Fibroblast of mammary gland (primary cell): ENCODE measurements at regions not wholly inside any gene's neighbourhood (a gene's known extent, or its start where the extent isn't known, plus 50 kb on each side); places are given as distances from the start of the nearest gene placed in this dataset.
"Not testable (repeated sequence)": the region's sequence is repeated elsewhere in the genome, so short reads cannot be mapped to it uniquely, and the experiment has no call there.

ENCODE experiments used
- DNase-seq: peaks from one replicate; pipeline ENCODE4 v3.0.0-alpha.2; 2010; ENCODE audit warnings: low read depth
- H3K4me3 ChIP-seq: 2 replicates; pipeline ENCODE4 v1.5.1; 2011; ENCODE audit warnings: low read depth, mild to moderate bottlenecking, low read length, moderate library complexity; ENCODE audit not compliant: control insufficient read depth
- CTCF ChIP-seq: conservative IDR thresholded peaks from 2 replicates; pipeline ENCODE4 v1.5.1; 2011; ENCODE audit warnings: low read depth, low read length, inconsistent platforms; ENCODE audit not compliant: control insufficient read depth, insufficient read depth

GRCh38 chr2:144747571-144747970, 227.7 kb upstream of the ZEB2 start:
- no peak overlapping the region for H3K4me3 ChIP-seq
- no peak for DNase-seq
- TF ChIP-seq CTCF = no peak

GRCh38 chr2:144745424-144745823, 225.5 kb upstream of the ZEB2 start:
- H3K4me3 ChIP-seq = no peak overlapping the region
- no peak for DNase-seq
- no peak for TF ChIP-seq CTCF

- H3K4me3 ChIP-seq = no peak overlapping the region
- DNase-seq = no peak
- TF ChIP-seq CTCF = no peak
These were observed 218.8 kb upstream of the ZEB2 start for GRCh38 chr2:144738749-144739148.

- no peak overlapping the region for H3K4me3 ChIP-seq
- TF ChIP-seq CTCF = no peak
- peak; percentile 14 for DNase-seq
These were observed 210.8 kb upstream of the ZEB2 start for GRCh38 chr2:144730711-144731110.

- DNase-seq, H3K4me3 ChIP-seq: not testable (repeated sequence)
These were observed 204.5 kb upstream of the ZEB2 start for GRCh38 chr2:144724460-144724859.

DNA sequence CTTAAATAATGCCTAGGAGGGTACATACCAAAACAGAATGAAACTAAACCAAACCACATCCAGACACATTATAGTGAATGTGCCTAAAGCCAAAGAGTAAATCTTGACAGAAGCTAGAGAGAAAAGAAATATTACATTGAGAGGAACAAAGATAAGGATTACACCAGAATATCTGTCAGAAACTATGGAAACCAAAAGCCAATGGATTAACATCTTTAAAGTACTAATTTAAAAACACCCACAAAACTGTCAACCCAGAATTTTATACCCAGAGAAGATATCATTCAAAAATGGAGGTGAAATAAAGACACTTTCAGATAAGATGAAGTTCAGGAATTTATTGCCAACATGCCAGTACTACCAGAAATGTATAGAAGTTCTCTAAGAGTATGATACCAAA, 198.5 kb upstream of the ZEB2 start:
- TF ChIP-seq CTCF = no peak
- DNase-seq = no peak
- H3K4me3 ChIP-seq = no peak overlapping the region

GRCh38 chr2:144715992-144716391, 196.1 kb upstream of the ZEB2 start:
- TF ChIP-seq CTCF = no peak
- no peak for DNase-seq
- no peak overlapping the region for H3K4me3 ChIP-seq
